Body of pancreas (tissue), 4 donors: ENCODE measurements at regions not wholly inside any gene's neighbourhood (a gene's known extent, or its start where the extent isn't known, plus 50 kb on each side); places are given as distances from the start of the nearest gene placed in this dataset.

ENCODE experiments used
- ATAC-seq: fragments of 150-250 bp; one replicate; pipeline ENCODE4 v1.9.1; 2016
- DNase-seq, 4 donors: peaks; one replicate each; pipeline ENCODE4 v3.0.0-alpha.2; 2019
- H3K27ac ChIP-seq, 4 donors: fragments of 200-600 bp; sonication (generic); 1 replicate in 3 of 4; 2 replicates in 1 of 4; pipeline versions ENCODE4 v1.5.1 to v1.6.1; 2016 to 2019; ENCODE audit warnings: mild to moderate bottlenecking in 1 of 4, mixed read lengths in 1 of 4, moderate library complexity in 1 of 4
- H3K27me3 ChIP-seq, 2 donors: fragments of 200-600 bp; sonication (generic); one replicate each; pipeline ENCODE4 v1.6.0; 2016; ENCODE audit warnings: mild to moderate bottlenecking in 1 of 2
- H3K36me3 ChIP-seq, 2 donors: fragments of 200-600 bp; sonication (generic); replicated peaks in 1 of 2; 2 replicates each; pipeline ENCODE4 v1.5.1; 2016; ENCODE audit warnings: low read depth in 2 of 2; ENCODE audit not compliant: insufficient read depth in 1 of 2
- H3K4me1 ChIP-seq: fragments of 200-600 bp; sonication (generic); one replicate; pipeline ENCODE4 v1.6.0; 2016
- H3K4me3 ChIP-seq, 2 donors: fragments of 200-600 bp; sonication (generic); 1 replicate in 1 of 2; 2 replicates in 1 of 2; pipeline ENCODE4 v1.5.1; 2016 to 2019
- H3K9me3 ChIP-seq, 3 donors: fragments of 200-600 bp; sonication (generic); 1 replicate in 2 of 3; 2 replicates in 1 of 3; pipeline ENCODE4 v1.5.1; 2016
- POLR2A ChIP-seq, 3 donors: fragments of 450-650 bp; IDR thresholded peaks; one replicate each; pipeline ENCODE4 v1.6.1; 2016; ENCODE audit warnings: antibody characterized with exemption in 3 of 3, mild to moderate bottlenecking in 2 of 3
- WGBS, 2 donors: methylation state at CpG; one replicate each; pipeline ENCODE4 v1.1.5; 2017; 5-methylcytosine and 5-hydroxymethylcytosine counted together
- intact Hi-C: fragments of 100-400 bp; cut with DNase I; formaldehyde crosslinking; loops from one replicate; pipeline ENCODE4 v1.15.1; 2023
- TF ChIP-seq, protein P1 (sequence below), 7 experiments: fragments of 450-650 bp in 4 of 7; fragments of 200-600 bp in 3 of 7; sonication (generic) in 3 of 7; IDR thresholded peaks; one replicate each; pipeline ENCODE4 v1.5.1; 2016 to 2019; ENCODE audit warnings: antibody characterized with exemption in 7 of 7

DNA sequence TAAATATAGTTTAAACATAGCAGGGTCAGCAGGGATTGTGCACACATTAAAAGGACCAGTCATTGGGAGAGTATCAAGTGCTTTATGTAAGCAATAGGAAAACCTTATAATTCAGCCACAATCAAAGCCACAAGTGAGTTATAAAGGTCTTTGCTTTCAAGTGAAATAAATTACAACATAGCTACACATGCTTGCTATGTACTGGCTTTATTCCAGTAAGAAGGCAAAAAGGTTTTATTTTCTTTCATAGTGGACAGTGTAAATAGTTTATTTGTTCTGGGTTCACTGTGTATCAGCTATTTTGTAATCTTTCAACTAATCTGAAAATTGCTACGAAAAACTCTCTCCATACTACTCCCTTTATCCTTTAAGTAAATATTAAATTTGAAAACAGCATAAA lies 691.4 kb downstream of the PCDH7 start:
- no peak for DNase-seq
- WGBS, 2 donors, result 5 to 21% methylated on average over 1 of the region's 1 CpG

DNA sequence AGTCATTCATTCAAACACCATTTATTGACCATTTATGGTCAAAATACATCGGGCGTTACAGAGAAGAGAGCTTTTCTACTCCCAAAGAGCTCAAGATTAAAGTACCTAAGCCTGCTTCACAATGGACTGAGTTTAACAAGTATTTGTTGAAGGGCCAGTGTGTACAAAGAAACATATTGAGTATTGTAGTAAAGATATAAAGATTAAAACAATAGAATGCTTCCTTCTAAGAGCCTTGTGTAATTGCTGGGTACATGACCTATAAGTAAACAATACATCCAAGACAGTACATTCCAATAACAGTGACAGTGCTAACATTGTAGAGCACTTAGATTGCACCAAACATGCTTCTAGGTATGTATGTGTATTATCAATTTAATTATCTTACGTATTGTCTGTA lies 695.5 kb downstream of the PCDH7 start:
- WGBS, 2 donors, result 72 to 83% methylated on average over 3 of the region's 3 CpGs
- Histone ChIP-seq H3K36me3 (no peaks in the 10 kb centered on the region), H3K4me1 (no peaks in the 10 kb centered on the region), H3K4me3 (no peak overlapping the region), H3K9me3 (no peaks in the 10 kb centered on the region), H3K27ac (no peak overlapping the region), H3K27me3 (no peaks in the 10 kb centered on the region)
- ATAC-seq (no peak), DNase-seq (no peak)
- TF ChIP-seq, protein P1, sequence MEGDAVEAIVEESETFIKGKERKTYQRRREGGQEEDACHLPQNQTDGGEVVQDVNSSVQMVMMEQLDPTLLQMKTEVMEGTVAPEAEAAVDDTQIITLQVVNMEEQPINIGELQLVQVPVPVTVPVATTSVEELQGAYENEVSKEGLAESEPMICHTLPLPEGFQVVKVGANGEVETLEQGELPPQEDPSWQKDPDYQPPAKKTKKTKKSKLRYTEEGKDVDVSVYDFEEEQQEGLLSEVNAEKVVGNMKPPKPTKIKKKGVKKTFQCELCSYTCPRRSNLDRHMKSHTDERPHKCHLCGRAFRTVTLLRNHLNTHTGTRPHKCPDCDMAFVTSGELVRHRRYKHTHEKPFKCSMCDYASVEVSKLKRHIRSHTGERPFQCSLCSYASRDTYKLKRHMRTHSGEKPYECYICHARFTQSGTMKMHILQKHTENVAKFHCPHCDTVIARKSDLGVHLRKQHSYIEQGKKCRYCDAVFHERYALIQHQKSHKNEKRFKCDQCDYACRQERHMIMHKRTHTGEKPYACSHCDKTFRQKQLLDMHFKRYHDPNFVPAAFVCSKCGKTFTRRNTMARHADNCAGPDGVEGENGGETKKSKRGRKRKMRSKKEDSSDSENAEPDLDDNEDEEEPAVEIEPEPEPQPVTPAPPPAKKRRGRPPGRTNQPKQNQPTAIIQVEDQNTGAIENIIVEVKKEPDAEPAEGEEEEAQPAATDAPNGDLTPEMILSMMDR (IDR thresholded peaks at IDR 0.05), result no peak
- TF ChIP-seq POLR2A (IDR thresholded peaks at IDR 0.05), result no peak
- intact Hi-C loops, result no loop called here

More for the DNA sequence above, 691.4 kb downstream of the PCDH7 start:
- H3K4me3 ChIP-seq, result no peak overlapping the region
- H3K27me3 ChIP-seq, result no peaks in the 10 kb centered on the region
- no peaks in the 10 kb centered on the region for H3K4me1 ChIP-seq
- no peak for ATAC-seq
- H3K36me3 ChIP-seq, result no peaks in the 10 kb centered on the region
- intact Hi-C loops, result no loop called here
- no peak overlapping the region for H3K27ac ChIP-seq
- no peaks in the 10 kb centered on the region for H3K9me3 ChIP-seq
- no peak for TF ChIP-seq POLR2A (IDR thresholded peaks at IDR 0.05)
- TF ChIP-seq, protein P1 (IDR thresholded peaks at IDR 0.05), result no peak

DNA sequence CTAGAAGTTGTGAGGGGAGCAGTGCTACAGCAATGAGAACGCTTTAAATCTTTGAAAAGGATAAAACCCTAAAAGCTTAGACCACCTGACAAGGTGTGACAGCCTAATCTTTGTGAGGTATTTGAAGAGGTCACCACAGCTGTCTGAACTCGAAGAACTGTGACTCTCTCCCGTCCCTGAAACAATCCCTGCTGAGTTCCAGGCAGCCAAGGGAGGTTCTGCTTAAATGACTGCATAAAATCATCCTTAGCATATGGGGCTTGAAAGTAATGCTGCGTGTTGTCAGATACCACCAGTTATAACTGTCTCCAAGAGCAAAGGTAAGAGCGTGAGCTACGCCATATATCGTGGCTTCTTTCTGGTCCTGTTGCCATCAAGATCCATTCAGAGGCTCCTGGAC lies 696.3 kb downstream of the PCDH7 start:
- Histone ChIP-seq H3K4me3 (no peak overlapping the region), H3K27ac (no peak overlapping the region), H3K27me3 (no peaks in the 10 kb centered on the region), H3K36me3 (no peaks in the 10 kb centered on the region), H3K9me3 (no peaks in the 10 kb centered on the region), H3K4me1 (no peaks in the 10 kb centered on the region)
- ATAC-seq (no peak), DNase-seq (no peak)
- TF ChIP-seq, protein P1 (IDR thresholded peaks at IDR 0.05), result no peak
- TF ChIP-seq POLR2A (IDR thresholded peaks at IDR 0.05), result no peak
- intact Hi-C loops, result no loop called here
- WGBS, 2 donors, result 51 to 52% methylated on average over 7 of the region's 7 CpGs

DNA sequence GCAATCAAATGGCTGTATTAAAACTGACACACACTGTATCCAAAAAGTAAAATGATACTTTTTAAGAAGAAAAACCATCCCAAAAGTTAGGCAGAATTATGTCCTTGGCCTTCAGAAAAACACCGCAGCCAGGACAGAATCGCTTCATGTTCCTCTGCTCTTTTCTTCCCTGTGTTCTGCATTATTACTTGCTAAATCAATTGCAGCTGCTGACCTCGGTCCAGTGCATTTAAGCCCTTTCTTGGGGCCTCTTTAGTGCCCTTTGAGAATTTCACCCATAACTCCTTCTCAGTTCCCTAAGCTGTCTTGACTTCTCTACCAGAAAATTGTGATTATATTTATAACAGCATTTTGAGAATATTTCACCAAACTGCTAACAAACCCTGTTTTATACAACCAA lies 696.9 kb downstream of the PCDH7 start:
- no peaks in the 10 kb centered on the region for H3K36me3 ChIP-seq
- H3K9me3 ChIP-seq, result no peaks in the 10 kb centered on the region
- WGBS, 2 donors, result 51 to 63% methylated on average over 3 of the region's 3 CpGs
- TF ChIP-seq, protein P1 (IDR thresholded peaks at IDR 0.05), result no peak
- TF ChIP-seq POLR2A (IDR thresholded peaks at IDR 0.05), result no peak
- no peak for DNase-seq
- no peak for ATAC-seq
- no peaks in the 10 kb centered on the region for H3K27me3 ChIP-seq
- H3K4me1 ChIP-seq, result no peaks in the 10 kb centered on the region
- no peak overlapping the region for H3K27ac ChIP-seq
- no peak overlapping the region for H3K4me3 ChIP-seq
- intact Hi-C loops, result no loop called here

DNA sequence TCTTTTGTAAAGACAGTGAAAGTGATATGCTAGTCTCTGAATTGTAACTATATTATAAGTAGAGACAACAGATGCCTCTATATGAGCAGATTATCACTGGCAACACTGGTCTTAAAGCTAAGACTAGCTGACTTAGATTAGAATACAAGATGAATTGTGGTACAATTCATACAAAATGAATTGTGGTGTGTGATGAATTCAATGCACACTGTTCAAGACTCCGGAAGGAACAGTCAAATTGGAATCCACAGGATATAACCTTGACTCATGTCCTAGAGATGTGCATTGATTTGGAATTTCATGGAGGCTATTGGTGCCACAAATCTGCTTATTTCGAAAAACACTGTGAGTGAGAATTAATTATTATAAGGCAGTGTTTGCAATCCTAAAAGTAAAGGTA lies 701.8 kb downstream of the PCDH7 start:
- ATAC-seq, result no peak

More for the DNA sequence above, 701.8 kb downstream of the PCDH7 start:
- intact Hi-C loops, result no loop called here
- 59 to 64% methylated on average over 2 of the region's 2 CpGs for WGBS, 2 donors
- no peaks in the 10 kb centered on the region for H3K36me3 ChIP-seq
- H3K9me3 ChIP-seq, result no peaks in the 10 kb centered on the region
- no peak overlapping the region for H3K27ac ChIP-seq
- no peaks in the 10 kb centered on the region for H3K27me3 ChIP-seq
- DNase-seq, result no peak
- no peak overlapping the region for H3K4me3 ChIP-seq
- TF ChIP-seq, protein P1 (IDR thresholded peaks at IDR 0.05), result no peak
- no peak for TF ChIP-seq POLR2A (IDR thresholded peaks at IDR 0.05)
- no peaks in the 10 kb centered on the region for H3K4me1 ChIP-seq
